ENCODE measurements at regions not wholly inside any gene's neighbourhood (a gene's known extent, or its start where the extent isn't known, plus 50 kb on each side); places are given as distances from the start of the nearest gene placed in this dataset.

- ATAC-seq (ENCODE audit: poor library complexity) = no peak
- no peaks in the 10 kb centered on the region for H3K4me1 Mint-ChIP-seq (ENCODE audit: low read depth)
- H3K4me3 ChIP-seq (ENCODE audit: low read length) = no peak overlapping the region
- CTCF ChIA-PET = no interaction called here
- H3K36me3 Mint-ChIP-seq (ENCODE audit: low read depth) = no peaks in the 10 kb centered on the region
- no peaks in the 10 kb centered on the region for H3K27me3 ChIP-seq (ENCODE audit: control insufficient read depth in 1 of 2, insufficient read depth in 2 of 2, low read length in 2 of 2)
- no peaks in the 10 kb centered on the region for H3K36me3 ChIP-seq (ENCODE audit: insufficient read depth, low read length)
- no peak overlapping the region for H3K27ac ChIP-seq (ENCODE audit: low read depth in 1 of 2, low read length in 2 of 2)
- POLR2A ChIA-PET = no interaction called here
- intact Hi-C loops (cut with DNase I, micrococcal nuclease) = loop anchor here in 1 of 2 experiments (5.0 kb wide), 1 partner anchor 400 kb away; no protein-coding TSS in a partner anchor
- no peaks in the 10 kb centered on the region for H3K4me1 ChIP-seq (ENCODE audit: insufficient read depth, low read length)
- H3K9me3 ChIP-seq (ENCODE audit: control insufficient read depth in 1 of 2, insufficient read depth in 1 of 2, low read length in 2 of 2) = peaks cover 0 to 11% of the 10 kb centered on the region in 2 experiments
- no peak overlapping the region for H3K27ac Mint-ChIP-seq
- no peak overlapping the region for H3K4me3 Mint-ChIP-seq
- no peaks in the 10 kb centered on the region for H3K9me3 Mint-ChIP-seq
- DNase-seq = no peak
- H3K27me3 Mint-ChIP-seq = peaks cover 4% of the 10 kb centered on the region
- TF ChIP-seq CTCF (IDR thresholded peaks at IDR 0.05) = no peak
Observed at GRCh38 chr19:29417048-29417447, 108.7 kb upstream of the VSTM2B start.

- intact Hi-C loops (cut with DNase I, micrococcal nuclease) = loop anchor here in 1 of 2 experiments (5.0 kb wide), 1 partner anchor 401 kb away; no protein-coding TSS in a partner anchor
- Histone ChIP-seq H3K36me3 (ENCODE audit: insufficient read depth, low read length) (no peaks in the 10 kb centered on the region), H3K27me3 (ENCODE audit: control insufficient read depth in 1 of 2, insufficient read depth in 2 of 2, low read length in 2 of 2) (no peaks in the 10 kb centered on the region), H3K9me3 (ENCODE audit: control insufficient read depth in 1 of 2, insufficient read depth in 1 of 2, low read length in 2 of 2) (peaks cover 0 to 17% of the 10 kb centered on the region in 2 experiments), H3K4me1 (ENCODE audit: insufficient read depth, low read length) (no peaks in the 10 kb centered on the region), H3K27ac (ENCODE audit: low read depth in 1 of 2, low read length in 2 of 2) (no peak overlapping the region), H3K4me3 (ENCODE audit: low read length) (no peak overlapping the region)
- POLR2A ChIA-PET = no interaction called here
- no peak for TF ChIP-seq CTCF (IDR thresholded peaks at IDR 0.05)
- H3K4me1 Mint-ChIP-seq (ENCODE audit: low read depth) = no peaks in the 10 kb centered on the region
- H3K27ac Mint-ChIP-seq = no peak overlapping the region
- no peaks in the 10 kb centered on the region for H3K27me3 Mint-ChIP-seq
- no peaks in the 10 kb centered on the region for H3K36me3 Mint-ChIP-seq (ENCODE audit: low read depth)
- no peaks in the 10 kb centered on the region for H3K9me3 Mint-ChIP-seq
- no peak overlapping the region for H3K4me3 Mint-ChIP-seq
- ATAC-seq (ENCODE audit: poor library complexity) (no peak), DNase-seq (no peak)
- CTCF ChIA-PET = no interaction called here
Observed at GRCh38 chr19:29418201-29418600, 107.6 kb upstream of the VSTM2B start.

- ChIA-PET POLR2A (no interaction called here), CTCF (no interaction called here)
- no peak overlapping the region for H3K27ac Mint-ChIP-seq
Observed at GRCh38 chr19:29420065-29420464, 105.7 kb upstream of the VSTM2B start.

More at GRCh38 chr19:29420065-29420464, 105.7 kb upstream of the VSTM2B start:
- H3K27ac ChIP-seq (ENCODE audit: low read depth in 1 of 2, low read length in 2 of 2) = no peak overlapping the region
- ATAC-seq (ENCODE audit: poor library complexity) (no peak), DNase-seq (no peak)
- no peaks in the 10 kb centered on the region for H3K36me3 ChIP-seq (ENCODE audit: insufficient read depth, low read length)
- no peak overlapping the region for H3K4me3 Mint-ChIP-seq
- H3K27me3 Mint-ChIP-seq = peaks cover 4% of the 10 kb centered on the region
- peaks cover 0 to 25% of the 10 kb centered on the region in 2 experiments for H3K9me3 ChIP-seq (ENCODE audit: control insufficient read depth in 1 of 2, insufficient read depth in 1 of 2, low read length in 2 of 2)
- H3K27me3 ChIP-seq (ENCODE audit: control insufficient read depth in 1 of 2, insufficient read depth in 2 of 2, low read length in 2 of 2) = no peaks in the 10 kb centered on the region
- H3K4me1 ChIP-seq (ENCODE audit: insufficient read depth, low read length) = no peaks in the 10 kb centered on the region
- H3K36me3 Mint-ChIP-seq (ENCODE audit: low read depth) = no peaks in the 10 kb centered on the region
- intact Hi-C loops (cut with DNase I, micrococcal nuclease) = no loop called here
- no peak overlapping the region for H3K4me3 ChIP-seq (ENCODE audit: low read length)
- no peaks in the 10 kb centered on the region for H3K9me3 Mint-ChIP-seq
- no peaks in the 10 kb centered on the region for H3K4me1 Mint-ChIP-seq (ENCODE audit: low read depth)
- no peak for TF ChIP-seq CTCF (IDR thresholded peaks at IDR 0.05)
